Activated naive CD8-positive, alpha-beta T cell (primary cell): ENCODE measurements at regions not wholly inside any gene's neighbourhood (a gene's known extent, or its start where the extent isn't known, plus 50 kb on each side); places are given as distances from the start of the nearest gene placed in this dataset.
"Not testable (repeated sequence)": the region's sequence is repeated elsewhere in the genome, so short reads cannot be mapped to it uniquely, and the experiment has no call there.

ENCODE experiments used
- H3K27ac Mint-ChIP-seq: one replicate; pipeline ENCODE4 v1.8.0; 2021; ENCODE audit warnings: mixed read lengths
- H3K27me3 Mint-ChIP-seq: one replicate; pipeline ENCODE4 v1.8.0; 2021; ENCODE audit warnings: mixed read lengths
- H3K36me3 Mint-ChIP-seq: one replicate; pipeline ENCODE4 v1.8.0; 2021; ENCODE audit warnings: mixed read lengths
- H3K4me1 Mint-ChIP-seq: one replicate; pipeline ENCODE4 v1.8.0; 2021; ENCODE audit warnings: low read depth, mixed read lengths
- H3K4me3 Mint-ChIP-seq: one replicate; pipeline ENCODE4 v1.8.0; 2021; ENCODE audit warnings: mild to moderate bottlenecking, mixed read lengths
- H3K9me3 Mint-ChIP-seq: one replicate; pipeline ENCODE4 v1.8.0; 2021; ENCODE audit warnings: low read depth, mixed read lengths

DNA sequence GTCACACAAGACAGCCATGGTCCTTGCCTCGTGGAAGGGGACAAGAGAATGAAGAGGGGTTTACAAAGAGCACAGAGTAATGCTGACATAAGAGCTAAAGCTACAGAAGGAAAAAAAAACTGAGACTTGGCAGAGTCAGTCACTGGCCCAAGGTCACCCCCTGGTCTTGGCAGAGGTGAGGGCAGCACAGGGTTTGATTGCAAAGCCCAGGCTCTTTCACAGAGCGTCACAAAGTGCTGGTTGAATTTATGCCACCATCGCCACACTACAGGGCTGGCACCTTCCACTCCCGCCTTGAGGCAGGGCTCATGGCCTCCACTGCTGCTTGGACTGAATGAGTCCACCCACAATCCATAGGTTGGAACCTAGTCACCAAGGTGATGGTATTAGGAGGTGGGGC, 190.2 kb downstream of the INHBB start:
- Mint-ChIP-seq H3K9me3 (no peaks in the 10 kb centered on the region), H3K27me3 (no peaks in the 10 kb centered on the region), H3K36me3 (no peaks in the 10 kb centered on the region), H3K4me1 (no peaks in the 10 kb centered on the region), H3K4me3 (no peak overlapping the region), H3K27ac (no peak overlapping the region)

DNA sequence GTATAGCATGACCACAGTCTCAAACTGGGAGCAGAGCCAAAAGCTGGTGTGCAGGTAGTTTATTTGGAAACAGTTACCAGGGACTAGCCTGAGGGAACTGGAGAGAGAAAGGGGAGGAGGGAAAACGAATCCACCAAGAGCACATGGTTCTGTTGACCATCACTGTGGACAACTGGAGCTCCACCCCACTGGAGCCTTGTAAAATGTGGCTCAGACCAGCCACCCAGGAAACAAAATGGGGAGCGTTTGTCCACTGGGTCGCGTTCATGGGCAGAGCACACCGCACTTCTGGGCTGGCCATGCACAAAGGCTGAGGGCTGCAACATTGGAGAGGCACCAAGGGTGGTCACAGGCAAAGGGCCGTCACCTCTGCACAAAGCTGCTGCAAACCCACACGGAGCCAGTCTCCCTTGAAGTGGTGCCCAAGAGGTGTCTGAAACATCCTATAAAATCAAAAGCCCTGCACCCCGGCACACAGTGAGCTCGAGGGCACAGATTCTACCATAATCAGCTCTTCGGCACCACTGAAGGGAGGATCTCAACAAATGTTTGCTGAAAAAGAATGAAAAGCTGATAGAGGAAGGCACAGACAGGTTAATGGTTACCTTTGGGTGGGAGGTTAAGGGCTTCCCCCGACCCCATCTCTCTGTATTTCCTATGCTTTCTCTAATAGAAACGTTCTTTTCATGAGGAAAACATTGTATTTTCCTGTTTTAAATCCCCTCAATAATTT, 192.9 kb downstream of the INHBB start:
- H3K27ac Mint-ChIP-seq = no peak overlapping the region
- no peaks in the 10 kb centered on the region for H3K27me3 Mint-ChIP-seq
- H3K36me3 Mint-ChIP-seq = no peaks in the 10 kb centered on the region
- no peaks in the 10 kb centered on the region for H3K4me1 Mint-ChIP-seq
- no peaks in the 10 kb centered on the region for H3K9me3 Mint-ChIP-seq
- no peak overlapping the region for H3K4me3 Mint-ChIP-seq

DNA sequence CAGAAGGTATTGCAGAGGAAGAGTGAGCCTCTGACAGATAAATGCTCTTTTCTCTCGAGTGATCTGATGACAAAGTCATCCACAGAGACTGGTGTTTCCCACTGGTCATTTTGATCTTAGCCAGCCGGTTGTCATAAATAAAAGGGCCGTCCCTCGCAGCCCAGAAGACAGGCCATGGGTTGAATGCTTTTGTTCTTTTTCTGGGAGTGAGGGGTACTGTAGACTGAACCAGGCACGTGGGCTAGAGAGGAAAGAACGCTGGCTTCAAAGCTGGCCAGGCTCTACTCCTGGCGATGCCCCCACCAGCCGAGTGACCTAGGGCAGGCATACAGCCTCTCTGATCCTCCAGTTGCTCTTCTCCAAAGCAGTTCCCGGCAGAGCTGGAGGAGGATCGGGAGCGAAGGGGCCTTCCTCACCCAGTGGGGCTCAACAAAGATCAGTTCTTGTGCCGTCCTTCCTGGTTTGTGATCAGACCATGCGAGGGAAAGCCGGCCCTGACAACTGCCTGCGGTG, 193.5 kb downstream of the INHBB start:
- no peaks in the 10 kb centered on the region for H3K27me3 Mint-ChIP-seq
- H3K4me3 Mint-ChIP-seq = no peak overlapping the region
- H3K9me3 Mint-ChIP-seq = no peaks in the 10 kb centered on the region
- H3K27ac Mint-ChIP-seq = no peak overlapping the region
- H3K4me1 Mint-ChIP-seq = no peaks in the 10 kb centered on the region
- H3K36me3 Mint-ChIP-seq = no peaks in the 10 kb centered on the region

DNA sequence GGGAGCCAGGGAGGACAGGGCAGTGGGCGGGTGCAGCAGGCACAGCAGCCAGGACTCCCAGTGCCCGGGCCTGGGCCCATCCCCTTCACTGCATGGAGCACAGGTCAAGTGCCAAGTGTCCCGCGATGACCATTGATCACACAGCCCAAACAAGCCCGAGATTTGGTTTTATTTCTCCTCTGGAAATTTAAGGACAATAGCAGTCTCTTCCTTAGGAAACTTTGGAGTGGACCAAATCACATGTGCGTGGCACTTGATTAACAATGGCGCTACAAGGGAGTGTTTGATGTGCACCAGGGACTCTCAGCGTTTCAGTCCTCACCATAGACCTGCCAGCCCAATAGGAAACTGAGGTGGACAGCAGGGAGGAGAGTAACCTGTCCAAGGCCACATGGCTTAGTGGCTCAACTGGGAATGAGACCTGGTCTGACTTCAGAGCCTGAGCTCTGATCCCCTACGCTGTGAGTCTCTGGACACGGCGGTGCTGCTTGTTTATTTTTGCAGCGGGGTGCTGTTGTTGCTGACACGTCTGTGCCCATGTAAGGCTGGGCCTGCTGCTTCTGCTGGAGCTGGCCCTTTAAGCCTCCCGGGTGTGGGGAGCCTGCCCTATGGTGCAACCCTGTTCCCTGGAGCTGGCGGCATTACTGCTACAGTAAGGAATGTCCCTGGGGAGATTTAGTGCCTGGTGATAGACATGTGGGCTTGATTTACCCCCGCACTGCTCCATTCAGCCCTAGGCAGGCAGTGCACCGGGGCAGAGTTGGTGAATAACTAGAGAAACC, 194.2 kb downstream of the INHBB start:
- Mint-ChIP-seq H3K27me3 (no peaks in the 10 kb centered on the region), H3K9me3 (no peaks in the 10 kb centered on the region)

DNA sequence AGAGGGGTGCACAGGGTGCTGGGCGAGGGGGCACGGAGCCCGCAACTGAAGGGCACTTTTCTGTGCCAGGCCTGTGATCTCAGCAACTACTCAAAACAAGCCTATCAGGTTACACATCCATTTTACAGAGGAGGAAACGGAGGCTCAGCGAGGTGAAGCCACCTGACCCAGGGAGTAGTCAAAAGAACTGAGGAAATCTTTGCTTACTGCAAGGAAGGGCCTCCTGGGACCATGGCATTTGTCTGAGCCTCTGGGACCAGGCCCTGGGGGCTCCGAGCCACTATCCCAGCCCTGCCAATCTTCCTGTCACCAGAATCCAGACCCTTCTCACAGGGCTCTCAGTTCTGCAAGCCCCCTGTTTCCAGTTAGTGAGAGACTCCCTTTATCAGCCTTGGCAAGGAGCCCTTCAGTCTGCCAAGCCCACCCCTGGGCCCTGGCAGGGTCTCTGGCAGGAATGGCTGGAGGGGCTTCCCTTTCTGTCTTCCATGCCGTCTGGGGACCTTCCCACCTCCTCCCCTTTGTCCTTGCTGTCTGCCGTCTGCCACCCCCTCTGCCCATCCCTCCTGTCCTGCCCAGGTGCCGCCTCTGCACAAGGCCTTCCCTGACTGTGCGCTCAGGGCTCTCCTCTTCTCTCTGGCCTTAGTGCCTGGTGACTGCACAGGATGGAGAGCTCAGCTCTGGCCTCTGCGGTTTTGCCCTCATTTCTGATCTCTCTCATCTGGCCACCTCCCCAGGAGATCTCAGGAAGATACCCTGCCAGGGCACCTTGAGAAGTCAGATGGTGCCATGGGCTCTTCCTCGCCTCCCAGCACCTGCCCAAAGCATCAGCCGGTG, 194.7 kb upstream of the GLI2 start:
- Mint-ChIP-seq H3K27ac (no peak overlapping the region), H3K9me3 (no peaks in the 10 kb centered on the region), H3K27me3 (no peaks in the 10 kb centered on the region), H3K36me3 (no peaks in the 10 kb centered on the region), H3K4me1 (no peaks in the 10 kb centered on the region), H3K4me3 (no peak overlapping the region)

More for the DNA sequence above, 194.2 kb downstream of the INHBB start:
- no peaks in the 10 kb centered on the region for H3K36me3 Mint-ChIP-seq
- H3K27ac Mint-ChIP-seq = no peak overlapping the region
- no peak overlapping the region for H3K4me3 Mint-ChIP-seq
- H3K4me1 Mint-ChIP-seq = no peaks in the 10 kb centered on the region

DNA sequence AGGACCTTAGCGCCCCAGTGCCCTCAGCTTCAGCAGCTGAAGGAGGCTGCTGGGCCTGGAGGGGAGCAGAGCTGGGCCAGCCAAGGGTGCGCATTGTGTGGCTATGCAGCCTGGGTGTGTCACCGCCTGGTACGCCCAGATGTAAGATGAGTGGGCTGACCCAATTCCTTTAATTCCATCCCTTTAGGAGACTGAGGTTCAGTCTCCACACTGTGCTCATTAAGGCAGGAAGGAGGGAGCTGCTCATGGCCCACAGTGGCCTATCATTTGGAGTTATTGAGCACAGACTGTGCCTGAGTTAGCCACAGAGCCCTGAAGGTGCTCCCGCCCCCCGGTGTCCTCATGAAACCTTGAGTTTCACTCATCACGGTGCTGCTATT, 194.1 kb upstream of the GLI2 start:
- Mint-ChIP-seq H3K27me3 (no peaks in the 10 kb centered on the region), H3K36me3 (no peaks in the 10 kb centered on the region), H3K27ac (no peak overlapping the region), H3K4me3 (no peak overlapping the region), H3K4me1 (no peaks in the 10 kb centered on the region), H3K9me3 (no peaks in the 10 kb centered on the region)

DNA sequence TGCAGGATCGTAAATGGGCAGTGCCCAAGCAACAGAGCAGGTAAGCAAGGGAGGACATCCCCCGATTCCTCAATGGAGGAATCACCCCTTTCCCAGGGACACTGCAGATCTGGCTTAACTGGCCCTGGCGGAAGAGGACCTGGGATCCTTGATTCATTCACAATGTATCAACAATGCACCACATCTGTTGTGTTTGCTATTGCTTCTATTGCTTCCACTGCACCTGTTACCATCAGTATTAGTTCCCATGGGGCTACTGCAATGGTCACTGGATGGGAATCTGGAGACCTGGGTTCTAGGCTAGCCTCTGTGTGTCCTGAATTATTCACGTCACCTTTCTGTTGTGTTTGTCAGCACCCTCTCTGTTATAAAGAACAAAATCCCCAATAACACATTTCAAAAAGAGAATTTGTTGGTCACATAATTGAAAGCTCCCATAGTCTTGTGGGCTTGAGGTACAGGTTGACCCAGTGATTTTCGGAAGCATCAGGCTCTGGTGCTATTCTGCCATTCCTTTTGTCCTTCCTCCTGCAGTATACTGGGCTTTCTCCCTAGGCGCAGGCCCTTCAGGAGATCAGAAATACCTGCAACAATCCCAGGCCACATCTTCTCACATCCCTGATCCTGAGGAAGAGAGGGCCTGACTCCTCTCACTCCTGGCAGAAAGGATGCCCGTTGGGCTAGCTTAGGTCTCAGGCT, 193.5 kb upstream of the GLI2 start:
- no peaks in the 10 kb centered on the region for H3K36me3 Mint-ChIP-seq
- no peaks in the 10 kb centered on the region for H3K9me3 Mint-ChIP-seq
- no peak overlapping the region for H3K4me3 Mint-ChIP-seq
- H3K27me3 Mint-ChIP-seq = no peaks in the 10 kb centered on the region
- H3K4me1 Mint-ChIP-seq = no peaks in the 10 kb centered on the region
- H3K27ac Mint-ChIP-seq = no peak overlapping the region

DNA sequence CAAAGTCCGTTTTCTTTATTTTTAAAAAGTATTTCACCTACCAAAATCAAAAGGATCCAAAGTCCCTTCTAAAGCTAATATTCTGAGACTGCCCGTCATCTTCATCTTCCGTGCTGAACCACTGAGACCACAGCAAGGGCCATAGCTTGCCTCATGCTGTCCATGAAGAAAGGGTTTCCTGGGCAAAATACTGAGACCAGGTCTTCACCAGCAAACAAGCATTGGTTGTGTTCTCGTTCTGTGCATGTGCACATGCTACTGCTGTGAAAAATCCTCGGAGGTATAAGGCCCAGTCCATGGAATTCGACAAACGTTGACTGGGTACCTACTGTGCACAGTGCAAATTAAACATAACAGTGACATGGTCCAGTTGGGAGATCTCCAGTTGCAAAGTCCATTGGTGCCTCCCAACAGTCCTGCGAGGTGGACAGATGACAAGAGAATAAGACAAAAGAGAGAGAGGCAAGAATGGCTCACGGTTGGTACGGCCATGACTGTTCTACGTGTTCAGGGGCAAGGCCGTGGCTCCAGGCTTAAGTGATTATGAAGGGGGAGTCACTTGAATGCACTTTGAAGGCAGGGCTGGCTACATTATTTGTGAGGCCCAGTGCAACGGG, 192.6 kb upstream of the GLI2 start:
- no peak overlapping the region for H3K4me3 Mint-ChIP-seq
- no peaks in the 10 kb centered on the region for H3K27me3 Mint-ChIP-seq
- H3K36me3 Mint-ChIP-seq = no peaks in the 10 kb centered on the region
- H3K4me1 Mint-ChIP-seq = no peaks in the 10 kb centered on the region
- H3K27ac Mint-ChIP-seq = no peak overlapping the region
- no peaks in the 10 kb centered on the region for H3K9me3 Mint-ChIP-seq

DNA sequence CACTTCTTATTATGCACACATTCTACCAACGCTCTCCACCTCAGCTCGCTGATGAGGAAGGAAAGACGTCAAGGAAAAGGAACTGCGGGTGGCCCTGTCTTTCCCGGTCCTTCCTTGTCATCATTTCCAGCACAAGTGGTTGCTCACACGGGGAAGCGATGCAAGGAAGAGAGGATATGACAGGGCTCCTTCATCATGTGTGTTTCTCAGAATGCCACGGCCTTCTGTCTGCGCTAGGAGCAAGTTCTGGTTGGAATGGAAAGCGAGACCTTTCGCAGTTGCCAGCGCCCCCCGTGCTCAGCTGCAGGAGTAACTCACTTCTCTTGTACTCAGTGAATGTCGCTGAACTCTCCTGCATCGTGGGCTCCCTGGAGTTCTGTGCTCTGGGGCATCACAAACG, 191.8 kb upstream of the GLI2 start:
- Mint-ChIP-seq H3K4me3 (no peak overlapping the region), H3K4me1 (no peaks in the 10 kb centered on the region), H3K36me3 (no peaks in the 10 kb centered on the region), H3K27me3 (no peaks in the 10 kb centered on the region), H3K9me3 (no peaks in the 10 kb centered on the region), H3K27ac (no peak overlapping the region)

DNA sequence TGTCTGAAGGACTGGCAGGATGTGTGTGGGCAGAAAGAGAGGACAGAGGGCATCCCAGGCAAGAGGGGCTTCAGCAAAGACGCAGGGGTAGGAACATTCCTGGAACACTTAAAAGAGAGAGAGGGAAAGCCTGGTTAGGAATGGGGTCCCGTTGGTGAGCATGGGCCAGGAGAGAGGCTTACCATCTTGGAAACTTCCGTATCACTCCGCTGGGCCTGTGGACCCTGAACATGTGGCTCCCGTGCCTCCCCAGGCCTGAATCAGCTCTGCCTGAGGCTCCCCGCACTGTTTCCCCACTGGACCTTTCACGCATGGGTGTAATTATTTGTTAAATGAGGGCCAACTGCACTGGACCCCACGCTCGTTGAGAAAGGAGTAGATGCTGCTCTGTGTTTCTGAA, 191.1 kb upstream of the GLI2 start:
- no peaks in the 10 kb centered on the region for H3K9me3 Mint-ChIP-seq
- no peaks in the 10 kb centered on the region for H3K36me3 Mint-ChIP-seq
- no peak overlapping the region for H3K27ac Mint-ChIP-seq
- H3K27me3 Mint-ChIP-seq = no peaks in the 10 kb centered on the region
- H3K4me3 Mint-ChIP-seq = no peak overlapping the region
- H3K4me1 Mint-ChIP-seq = no peaks in the 10 kb centered on the region

DNA sequence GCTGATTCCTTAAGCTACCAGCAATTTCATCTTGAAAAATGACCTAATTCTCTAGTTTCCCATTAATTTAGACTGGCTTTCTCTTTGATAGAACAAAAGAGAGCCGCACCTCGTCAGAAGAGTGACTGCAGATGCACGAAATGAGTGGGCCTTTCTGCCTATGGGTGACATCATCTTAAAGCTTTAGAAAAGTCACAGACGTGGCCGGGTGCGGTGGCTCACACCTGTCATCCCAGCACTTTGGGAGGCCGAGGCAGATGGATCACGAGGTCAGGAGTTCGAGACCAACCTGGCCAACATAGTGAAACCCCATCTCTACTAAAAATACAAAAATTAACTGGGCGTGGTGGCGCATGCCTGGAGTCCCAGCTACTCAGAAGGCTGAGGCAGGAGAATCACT, 190.7 kb upstream of the GLI2 start:
- not testable (repeated sequence) for H3K9me3 Mint-ChIP-seq, H3K36me3 Mint-ChIP-seq, H3K27me3 Mint-ChIP-seq, H3K27ac Mint-ChIP-seq, H3K4me1 Mint-ChIP-seq, H3K4me3 Mint-ChIP-seq

DNA sequence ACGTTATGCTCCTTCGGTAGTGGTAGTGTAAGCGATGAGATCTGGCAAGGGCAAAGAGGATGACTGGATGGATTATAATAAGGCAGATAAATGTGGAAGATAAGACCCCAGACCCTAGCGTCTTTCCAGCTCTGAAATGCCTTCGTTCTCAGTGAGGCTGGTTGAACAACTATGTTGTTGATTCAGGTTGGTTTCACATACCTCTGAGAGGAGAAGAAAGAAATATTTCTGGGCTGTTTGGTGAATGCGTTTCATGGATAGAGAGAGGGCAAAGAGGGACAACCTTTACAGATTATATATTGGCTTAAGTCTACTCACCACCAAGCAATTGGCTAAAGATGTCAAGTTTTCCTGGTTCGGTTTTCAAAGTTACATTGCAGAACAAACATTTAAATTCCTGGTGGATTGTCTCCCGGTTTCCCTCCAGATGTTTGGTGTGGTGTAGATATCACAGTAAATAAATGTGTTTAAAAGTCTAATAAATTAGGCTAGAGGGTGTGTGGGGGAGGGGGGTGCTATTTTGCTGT, 190.1 kb upstream of the GLI2 start:
- H3K4me1 Mint-ChIP-seq = no peaks in the 10 kb centered on the region
- no peaks in the 10 kb centered on the region for H3K9me3 Mint-ChIP-seq
- no peaks in the 10 kb centered on the region for H3K36me3 Mint-ChIP-seq

DNA sequence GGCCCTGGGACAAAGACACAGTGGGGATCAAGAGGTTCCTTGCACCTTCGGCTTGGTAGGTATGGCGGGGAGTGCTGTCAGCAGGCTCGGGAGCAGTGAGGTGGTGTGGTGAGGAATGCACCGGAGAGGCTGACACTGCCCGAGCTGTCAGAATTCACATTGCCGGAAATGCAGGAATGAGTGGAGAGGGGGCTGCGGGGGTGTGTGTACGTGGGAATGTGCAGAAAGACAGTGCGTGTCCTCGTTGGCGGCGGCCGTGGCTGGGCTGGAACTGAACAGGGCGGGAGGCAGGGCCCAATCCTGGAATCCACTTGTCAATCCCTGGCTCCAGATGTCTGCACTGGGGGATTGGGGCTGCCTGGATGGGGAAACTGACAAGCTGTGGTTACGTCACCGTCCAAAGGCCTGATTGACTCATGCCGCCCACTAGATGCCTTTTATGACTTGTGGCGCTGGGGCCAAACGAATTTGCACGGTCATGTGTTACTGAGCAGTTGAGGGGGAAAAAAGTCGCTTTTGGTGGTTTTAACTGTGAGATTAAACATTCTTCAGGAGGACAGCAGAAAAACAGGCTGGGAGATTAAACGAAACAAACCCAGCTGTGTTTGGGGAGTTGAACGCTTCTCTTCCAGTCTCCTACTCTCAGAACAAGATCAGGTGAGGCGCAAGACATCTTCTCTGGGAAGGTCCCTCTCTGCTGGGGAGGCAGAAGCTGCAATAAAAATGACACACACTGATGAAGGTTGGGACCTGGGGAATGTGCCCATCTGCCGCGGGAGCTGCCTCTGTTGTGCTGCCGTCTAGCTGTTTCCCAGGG, 189.4 kb upstream of the GLI2 start:
- no peak overlapping the region for H3K4me3 Mint-ChIP-seq
- H3K9me3 Mint-ChIP-seq = no peaks in the 10 kb centered on the region
- H3K27ac Mint-ChIP-seq = no peak overlapping the region
- H3K4me1 Mint-ChIP-seq = no peaks in the 10 kb centered on the region
- H3K27me3 Mint-ChIP-seq = no peaks in the 10 kb centered on the region
- no peaks in the 10 kb centered on the region for H3K36me3 Mint-ChIP-seq

More for the DNA sequence above, 190.1 kb upstream of the GLI2 start:
- Mint-ChIP-seq H3K27me3 (no peaks in the 10 kb centered on the region), H3K27ac (no peak overlapping the region), H3K4me3 (no peak overlapping the region)
